ENCODE measurements at regions not wholly inside any gene's neighbourhood (a gene's known extent, or its start where the extent isn't known, plus 50 kb on each side); places are given as distances from the start of the nearest gene placed in this dataset.
"Not testable (repeated sequence)": the region's sequence is repeated elsewhere in the genome, so short reads cannot be mapped to it uniquely, and the experiment has no call there.

GRCh38 chr20:22969031-22969430, 66.1 kb upstream of the SSTR4 start:
- DNase-seq: not testable (repeated sequence)

- not testable (repeated sequence) for DNase-seq
Observed at GRCh38 chr20:22971077-22971476, 64.0 kb upstream of the SSTR4 start.

GRCh38 chr20:22974354-22974753, 60.8 kb upstream of the SSTR4 start:
- no peak for DNase-seq

- DNase-seq: no peak
Observed at GRCh38 chr20:22977047-22977785, 57.9 kb upstream of the SSTR4 start.

GRCh38 chr20:22984008-22984407, 51.1 kb upstream of the SSTR4 start:
- no peak for DNase-seq

- no peak for DNase-seq
Observed at GRCh38 chr20:22984606-22985005, 50.5 kb upstream of the SSTR4 start.

GRCh38 chr20:22985239-22985778, 49.8 kb upstream of the SSTR4 start:
- no peak for DNase-seq
